NCI-H1694 treated with DMSO at 0.1 percent for 48 hours (cell line): ENCODE measurements at regions not wholly inside any gene's neighbourhood (a gene's known extent, or its start where the extent isn't known, plus 50 kb on each side); places are given as distances from the start of the nearest gene placed in this dataset.
A peak's percentile ranks its signal among the peaks of the same experiment; 100 is the strongest.

Experiments
- DNase-seq: peaks from one replicate; lab custom pipeline; 2025; lab: John Stamatoyannopoulos, UW

DNA sequence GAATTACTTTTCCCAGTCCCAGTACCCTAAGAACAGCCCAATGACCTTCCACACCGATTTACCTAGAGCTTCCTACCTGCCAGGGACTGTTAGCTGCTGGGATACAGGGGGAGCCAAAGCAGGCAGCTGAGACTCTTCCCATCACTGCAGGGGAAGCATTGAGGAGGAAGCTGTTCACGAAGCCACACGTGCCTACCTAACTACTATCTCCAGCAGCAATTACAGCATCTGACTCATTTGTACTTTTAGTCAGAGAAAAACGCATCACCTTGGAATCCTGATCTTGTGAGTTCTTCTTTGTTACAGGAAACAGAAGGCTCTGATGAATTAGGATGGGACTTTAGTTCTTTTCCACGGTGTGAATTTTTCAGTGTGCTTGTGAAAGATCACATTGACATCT lies 113.7 kb upstream of the DHX40 start:
- no peak for DNase-seq

DNA sequence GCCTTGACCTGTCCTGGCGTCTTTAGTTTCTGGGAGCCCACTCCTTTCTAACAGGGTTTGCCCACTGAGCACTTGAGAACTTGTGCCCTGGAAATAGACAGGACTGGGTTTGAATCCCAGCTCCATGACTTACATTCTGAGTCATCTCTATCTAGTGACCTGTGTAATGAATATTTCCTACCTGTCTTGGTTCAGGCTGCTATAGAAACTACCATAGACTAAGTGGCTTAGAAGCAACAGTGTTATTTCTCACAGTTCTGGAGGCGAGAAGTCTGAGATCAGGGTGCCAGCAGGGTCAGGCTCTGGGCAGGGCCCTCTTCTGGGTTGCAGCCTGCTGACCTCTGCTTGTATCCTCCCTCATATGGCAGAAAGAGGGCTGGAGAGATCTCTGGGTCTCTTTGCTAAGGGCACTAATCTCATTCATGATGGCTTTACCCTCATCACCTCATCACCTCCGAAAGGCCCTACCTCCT lies 110.7 kb upstream of the DHX40 start:
- no peak for DNase-seq

DNA sequence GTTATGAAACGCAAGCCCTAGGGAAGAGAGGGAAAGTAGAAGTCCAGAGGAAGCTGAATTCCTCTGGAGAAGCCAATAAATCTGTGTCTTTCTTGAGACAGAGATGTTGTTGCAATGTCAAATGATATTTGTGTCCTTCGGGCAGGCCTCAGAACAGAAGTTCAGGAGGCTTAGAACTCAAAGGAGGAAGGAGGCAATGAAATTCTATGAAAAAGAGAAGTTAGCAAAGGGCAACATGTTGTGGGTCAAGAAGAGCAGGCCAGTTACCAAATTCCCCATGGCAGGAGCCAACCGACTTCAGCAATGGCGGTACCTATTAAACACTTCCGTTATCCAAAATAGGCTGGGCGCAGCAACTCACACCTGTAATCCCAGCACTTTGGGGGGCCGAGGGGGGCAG lies 109.0 kb upstream of the DHX40 start:
- DNase-seq = no peak

DNA sequence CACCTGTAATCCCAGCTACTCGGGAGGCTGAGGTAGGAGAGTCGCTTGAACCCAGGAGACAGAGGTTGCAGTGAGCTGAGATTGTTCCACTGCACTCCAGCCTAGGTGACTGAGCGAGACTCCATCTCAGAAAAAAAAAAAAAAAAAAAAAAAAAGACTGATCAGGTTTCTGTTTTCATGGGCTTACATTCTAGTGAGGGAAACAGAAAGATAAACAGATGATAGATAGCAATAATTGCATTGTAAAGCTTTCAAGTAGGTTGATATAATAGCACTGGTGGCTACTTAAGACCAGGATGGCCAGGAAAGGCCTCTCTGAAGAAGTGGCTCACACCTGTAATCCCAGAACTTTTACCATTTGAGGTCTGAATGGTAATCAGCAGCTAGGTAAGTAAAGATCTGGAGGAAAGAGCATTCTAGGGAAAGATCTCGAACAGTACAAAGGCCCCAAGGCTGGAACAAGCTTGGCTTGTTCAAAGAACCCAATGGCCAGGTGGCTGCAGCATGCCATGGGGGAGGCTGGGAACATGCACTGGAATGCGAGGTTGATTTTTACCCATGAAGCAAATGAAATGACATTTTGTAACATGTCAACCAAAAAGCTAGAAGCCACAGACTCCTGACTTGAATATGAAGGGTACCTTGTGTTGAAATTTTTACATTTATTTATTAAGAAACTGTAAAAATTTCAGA lies 108.3 kb upstream of the DHX40 start:
- DNase-seq = no peak

DNA sequence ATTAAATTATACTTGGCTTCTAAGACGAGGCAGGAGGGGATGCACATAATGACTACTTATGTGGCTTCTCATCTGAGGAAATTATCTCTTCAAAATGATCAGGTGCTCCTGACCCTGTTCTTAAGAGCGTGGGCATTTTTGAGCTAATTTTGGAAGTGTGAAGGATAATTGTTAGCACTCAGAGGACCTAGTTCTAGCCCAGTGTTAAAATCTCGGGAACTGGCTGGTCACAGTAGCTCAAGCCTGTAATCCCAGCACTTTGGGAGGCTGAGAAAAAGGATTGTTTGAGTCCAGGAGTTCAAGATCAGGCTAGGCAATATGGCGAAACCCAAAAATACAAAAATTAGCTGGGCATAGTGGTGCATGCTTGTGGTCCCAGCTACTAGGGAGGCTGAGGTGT lies 103.0 kb upstream of the DHX40 start:
- no peak for DNase-seq

DNA sequence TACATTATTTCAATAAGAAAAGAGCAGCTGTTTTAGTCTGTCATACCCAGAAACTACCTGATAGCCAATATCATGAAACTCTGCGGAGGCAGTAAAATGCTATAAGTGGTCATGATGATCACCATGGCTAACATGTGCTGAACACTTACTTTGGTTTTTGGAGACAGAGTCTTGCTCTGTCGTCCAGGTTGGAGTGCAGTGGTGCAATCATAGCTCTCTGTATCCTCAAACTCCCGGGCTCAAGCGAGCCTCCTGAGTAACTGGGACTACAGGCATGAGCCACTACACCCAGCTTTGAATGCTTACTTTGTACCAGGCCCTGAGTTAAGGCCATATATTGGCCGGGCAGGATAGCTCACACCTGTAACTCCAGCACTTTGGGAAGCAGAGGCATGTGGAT lies 101.2 kb upstream of the DHX40 start:
- no peak for DNase-seq

DNA sequence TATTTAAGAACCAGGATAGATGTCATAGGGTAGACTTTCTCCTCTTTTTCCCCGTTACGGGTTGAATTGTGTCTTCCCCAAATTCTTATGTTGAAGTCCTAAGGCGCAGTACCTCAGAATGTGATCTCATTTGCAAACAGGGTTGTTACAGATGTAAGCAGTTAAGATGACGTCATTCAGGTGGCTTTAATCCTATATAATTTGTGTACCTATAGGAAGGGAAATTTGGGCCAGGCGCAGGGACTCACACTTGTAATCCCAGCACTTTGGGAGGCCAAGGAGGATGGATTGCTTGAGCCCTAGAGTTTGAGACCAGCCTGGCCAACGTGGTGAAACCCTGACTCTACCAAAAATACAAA lies 99.5 kb upstream of the DHX40 start:
- DNase-seq = no peak

DNA sequence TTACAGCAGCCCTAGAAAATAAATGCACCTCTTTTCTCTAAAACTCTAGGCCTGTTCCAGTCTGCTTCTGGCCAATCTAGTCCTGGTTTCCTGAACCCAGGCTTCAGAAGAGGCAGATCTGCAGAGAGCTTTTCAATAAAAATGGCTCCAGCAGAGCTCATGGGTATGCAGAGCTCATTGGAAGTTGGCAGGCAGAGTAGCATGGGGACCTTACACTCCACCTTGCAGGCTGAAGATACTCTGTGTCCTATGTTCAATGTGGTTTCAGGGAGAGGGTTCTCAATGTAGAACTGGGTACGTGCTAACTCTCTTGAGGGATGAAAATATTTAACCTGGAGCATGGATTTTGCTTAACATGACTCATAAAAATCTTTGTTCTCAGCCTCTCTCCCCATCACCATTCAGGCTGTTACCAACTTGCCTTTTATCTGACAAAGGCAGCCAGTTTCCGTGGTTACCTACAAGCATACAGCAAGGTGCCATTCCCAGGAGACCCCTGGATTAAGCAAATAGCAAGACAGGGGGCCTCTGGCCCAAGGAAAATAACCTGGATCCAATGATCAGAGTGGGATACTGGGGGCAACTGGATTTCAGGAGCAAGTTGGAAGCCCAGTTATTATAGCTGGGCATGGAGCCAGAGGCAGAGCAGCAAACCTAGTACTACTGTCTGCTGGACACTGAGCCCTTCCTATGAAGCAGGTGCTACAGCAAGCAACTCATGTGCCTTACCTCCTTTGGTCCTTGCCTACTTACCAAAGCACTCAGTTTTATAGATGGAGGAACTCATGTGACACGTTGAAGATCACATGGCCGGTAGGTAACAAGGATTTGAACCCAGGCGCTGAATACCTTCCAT lies 98.2 kb upstream of the DHX40 start:
- no peak for DNase-seq

DNA sequence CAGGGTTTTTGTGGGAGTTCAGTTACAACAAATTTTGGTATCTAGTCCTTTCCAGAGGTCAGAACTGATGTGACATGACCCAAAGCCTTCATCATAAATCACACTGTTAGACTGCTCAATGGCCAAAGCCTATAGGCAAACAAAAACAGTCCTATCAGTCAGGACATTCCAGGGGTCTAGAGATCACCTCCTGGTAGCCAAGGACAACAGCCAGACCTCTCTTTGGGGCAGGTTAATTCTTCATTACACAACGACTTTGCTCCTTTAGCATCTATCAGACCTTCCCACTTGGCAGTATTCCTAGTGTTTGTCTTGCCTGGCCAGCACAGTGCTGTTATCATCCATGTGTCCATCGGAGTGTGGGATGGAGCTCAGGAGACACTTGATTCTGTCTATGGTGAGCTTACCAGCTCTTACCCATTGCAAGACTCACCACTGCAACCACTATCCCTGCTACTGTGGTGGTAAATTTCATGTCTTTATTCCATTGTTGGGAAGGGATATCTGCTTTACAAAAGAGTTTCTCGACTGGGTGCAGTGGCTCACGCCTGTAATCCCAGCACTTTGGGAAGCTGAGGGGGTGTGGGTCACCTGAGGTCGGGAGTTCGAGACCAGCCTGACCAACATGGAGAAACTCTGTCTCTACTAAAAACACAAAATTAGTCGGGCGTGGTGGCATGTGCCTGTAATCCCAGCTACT lies 95.5 kb upstream of the DHX40 start:
- DNase-seq = no peak

DNA sequence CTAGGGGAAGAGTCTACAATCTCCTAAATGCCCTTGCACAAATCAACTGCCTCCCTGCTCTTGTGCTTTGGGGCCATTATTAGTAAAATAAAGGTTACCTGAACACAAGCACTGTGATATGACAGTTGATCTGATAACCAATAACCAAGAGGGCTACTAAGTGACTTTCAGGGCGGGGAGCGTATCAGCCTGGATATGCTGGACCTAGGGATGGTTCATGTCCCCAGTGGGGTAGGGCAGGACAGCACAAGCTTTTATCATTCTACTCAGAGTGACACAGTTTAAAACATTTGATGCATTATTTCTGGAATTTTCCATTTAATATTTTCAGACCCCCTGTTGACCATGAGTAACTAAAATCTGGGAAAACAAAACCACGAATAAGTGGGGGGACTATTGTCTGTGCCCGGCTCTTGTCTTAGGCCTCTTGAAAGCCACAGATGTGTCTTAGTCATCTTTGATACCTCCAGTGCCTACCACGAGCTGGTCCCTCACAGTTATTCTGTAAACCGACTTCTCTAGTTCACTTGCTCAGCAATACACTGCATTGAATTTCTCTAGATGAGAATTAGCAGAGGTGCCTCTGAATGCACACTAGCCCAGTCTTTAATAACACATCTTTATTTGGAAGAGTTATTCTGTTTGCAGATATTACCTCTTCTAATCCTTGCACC lies 94.6 kb upstream of the DHX40 start:
- DNase-seq = no peak

DNA sequence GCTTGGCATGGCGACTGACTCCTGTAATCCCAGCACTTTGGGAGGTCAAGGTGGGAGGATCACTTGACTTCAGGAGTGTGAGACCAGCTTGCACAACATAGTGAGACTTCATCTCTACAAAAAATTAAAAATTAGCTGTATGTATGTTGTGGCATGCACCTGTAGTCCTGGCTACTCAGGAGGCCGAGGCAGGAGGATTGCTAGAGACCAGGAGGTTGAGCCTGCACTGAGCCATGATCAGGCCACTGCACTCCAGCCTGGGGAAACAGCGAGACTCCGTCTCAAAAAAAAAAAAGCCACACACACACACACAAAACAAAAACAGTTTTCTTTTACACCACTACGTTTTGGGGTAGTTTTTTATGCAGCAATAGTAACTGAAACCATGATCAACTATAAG lies 89.0 kb upstream of the DHX40 start:
- no peak for DNase-seq

DNA sequence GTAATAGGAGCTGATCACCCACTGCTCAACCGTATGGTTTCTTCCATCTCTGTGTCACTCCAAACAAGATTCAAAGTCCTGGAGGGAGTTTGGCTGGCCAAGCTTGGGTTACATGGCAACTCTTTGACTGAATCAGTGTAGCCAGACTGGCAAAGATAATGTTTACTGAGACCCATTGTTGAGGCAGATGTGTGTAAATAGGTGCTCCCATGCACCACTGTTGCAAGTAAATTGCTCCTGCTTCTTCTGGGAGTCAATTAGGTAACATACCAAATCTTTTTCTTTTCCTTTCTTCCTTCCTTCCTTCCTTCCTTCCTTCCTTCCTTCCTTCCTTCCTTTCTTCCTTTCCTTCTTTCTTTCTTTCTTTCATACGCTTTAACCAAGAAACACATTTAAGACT lies 86.3 kb upstream of the DHX40 start:
- DNase-seq = no peak

DNA sequence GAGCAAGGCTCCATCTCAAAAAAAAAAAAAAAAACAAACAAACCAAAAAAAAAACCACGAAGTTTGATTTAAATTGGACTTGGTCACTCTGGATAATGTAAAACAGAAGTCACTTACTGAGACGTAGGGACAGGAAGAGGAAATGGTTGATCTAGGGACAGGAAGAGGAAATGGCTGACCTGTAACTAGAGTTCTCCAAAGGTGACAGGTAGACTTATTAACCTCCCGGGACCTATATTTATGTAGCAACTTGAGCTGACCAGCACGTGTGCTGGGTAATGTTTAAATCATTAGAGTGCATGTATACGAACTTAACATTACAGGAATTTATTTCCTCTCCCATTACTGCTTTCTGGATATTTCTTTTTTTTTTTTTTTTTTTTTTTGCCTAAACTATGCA lies 81.5 kb upstream of the DHX40 start:
- DNase-seq = no peak

DNA sequence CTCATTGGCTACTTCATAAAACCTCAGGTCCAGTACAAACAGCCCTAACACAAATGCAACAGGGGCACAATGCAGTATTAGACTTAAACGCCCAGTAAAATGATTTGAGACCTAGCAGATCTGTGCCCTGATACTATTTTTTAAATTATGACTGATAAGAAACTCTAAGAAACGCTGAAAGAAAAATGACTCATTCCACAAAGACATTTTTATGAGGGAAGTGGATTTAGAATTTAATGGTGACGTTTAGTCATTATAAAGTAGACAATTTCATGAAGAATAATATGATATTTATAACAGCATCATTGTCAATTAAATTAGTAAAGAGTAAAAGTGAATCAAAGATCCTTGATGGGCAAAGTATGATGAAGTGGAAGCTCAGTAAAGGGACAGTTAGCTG lies 80.4 kb upstream of the DHX40 start:
- DNase-seq = no peak

DNA sequence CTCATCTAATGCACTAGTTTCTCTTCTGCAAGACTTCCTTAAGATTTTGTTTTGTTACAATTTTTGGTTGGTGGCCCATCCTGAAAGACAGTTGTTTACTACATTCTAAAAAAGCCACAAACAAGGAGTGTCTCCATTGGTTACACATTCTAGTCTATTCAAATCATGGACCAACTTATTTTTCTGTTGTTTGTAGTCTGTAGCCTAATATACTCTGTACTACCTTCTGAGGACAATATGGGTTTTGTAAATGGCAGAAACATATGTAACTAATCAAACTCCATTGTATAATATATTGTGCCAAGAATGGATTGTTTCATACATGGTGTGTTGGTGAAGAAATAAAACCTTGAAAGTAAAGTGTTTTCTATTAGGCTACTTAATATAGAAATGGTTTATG lies 79.5 kb upstream of the DHX40 start:
- DNase-seq = no peak

DNA sequence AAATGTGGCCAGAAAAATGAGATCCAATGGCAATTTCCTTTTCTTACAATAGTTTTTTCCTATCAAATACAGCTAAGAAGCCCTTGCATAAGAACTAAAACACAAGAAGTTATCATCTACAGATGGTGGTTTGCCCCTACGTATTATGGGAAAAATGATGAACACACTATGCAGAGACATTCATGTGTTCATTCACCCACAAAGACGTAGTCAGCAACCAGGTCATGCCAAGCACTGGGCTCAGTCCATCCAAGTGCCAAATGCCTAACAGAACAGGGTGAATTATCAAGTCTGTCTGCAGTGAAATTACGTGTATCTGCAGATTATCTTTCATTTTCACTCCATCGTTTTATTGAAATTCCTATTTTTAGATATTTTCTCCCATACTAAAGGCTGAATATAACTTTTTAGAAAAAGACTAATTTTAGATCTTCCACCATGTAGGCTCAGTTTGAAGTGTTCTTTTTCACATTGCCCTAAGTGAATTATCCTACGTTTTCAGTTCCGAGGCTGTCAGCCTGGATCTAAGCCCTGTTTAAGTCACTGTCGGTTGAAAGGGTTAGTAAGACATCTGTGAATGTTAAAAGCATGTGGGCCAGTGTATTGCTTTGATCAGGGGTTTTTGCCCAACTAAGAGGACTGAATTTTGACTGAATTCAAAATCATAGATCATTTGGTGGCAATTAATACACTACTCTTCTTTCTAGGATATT lies 78.1 kb upstream of the DHX40 start:
- DNase-seq = peak; percentile 70

DNA sequence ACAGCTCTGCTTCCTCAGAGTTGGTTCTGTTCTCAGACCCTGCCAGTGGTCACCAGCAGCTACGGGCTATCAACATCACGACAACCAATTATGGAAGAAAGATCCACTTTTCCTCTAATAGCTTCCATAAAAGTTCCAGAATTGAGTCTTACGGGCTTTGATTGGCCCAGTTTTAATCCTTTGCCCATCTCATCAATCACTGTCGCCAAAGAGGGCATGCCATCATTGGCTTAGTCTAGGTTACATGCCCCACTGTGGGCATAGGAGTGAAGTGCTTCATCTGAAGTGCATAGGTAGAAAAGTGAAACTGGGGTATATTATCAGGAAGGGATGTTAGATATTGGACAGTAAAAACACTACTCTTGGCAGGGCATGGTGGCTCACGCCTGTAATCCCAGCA lies 76.6 kb upstream of the DHX40 start:
- DNase-seq = no peak

DNA sequence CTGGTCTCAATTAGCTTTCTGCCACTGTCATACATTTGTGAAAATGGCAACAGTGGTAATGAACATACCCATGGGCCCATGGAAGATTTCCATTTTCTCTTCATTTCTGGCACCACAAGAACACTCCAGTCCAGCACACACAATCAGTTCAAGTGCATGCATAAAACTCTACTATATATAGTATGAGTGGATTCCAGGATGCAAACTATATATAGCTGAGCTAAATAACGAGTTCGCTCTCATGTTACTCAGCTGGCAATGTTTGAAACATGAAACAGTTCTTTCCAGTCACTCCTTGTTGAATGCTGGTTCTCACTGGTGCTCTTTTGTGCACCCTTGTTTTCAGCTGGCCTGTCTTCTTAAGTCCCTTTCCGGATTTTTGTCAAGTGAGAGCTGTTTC lies 75.2 kb upstream of the DHX40 start:
- no peak for DNase-seq

DNA sequence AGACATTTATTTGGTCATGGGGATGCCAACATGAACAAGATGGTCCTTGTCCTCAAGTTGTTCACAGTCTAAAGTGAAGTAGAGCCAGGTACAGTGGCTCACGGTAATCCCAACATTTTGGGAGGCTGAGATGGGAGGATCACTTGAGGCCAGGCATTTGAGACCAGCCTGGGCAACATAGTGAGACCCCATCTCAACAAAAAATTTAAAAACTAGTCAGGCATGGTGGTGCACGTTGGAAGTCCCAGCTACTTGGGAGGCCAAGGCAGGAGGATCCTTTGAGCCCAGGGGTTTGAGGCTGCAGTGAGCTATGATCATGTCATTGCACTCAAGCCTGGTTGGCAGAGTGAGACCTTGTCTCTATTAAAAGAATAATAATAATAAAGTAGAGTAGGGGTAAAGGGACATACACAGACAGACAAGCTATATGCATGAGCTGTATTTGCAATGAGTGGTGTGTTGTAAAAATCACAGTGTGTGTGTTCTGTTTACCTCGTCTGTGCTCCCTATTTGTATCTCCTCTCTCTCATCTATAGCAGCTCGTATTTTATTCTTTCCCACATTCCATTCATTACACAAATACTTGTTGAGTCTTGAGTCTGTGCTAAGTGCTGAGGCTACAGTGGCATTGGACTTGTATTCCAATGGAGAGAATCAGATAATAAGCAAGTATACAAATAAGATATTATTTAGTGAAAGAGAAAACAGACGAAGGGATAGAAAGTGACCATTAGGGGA lies 73.9 kb upstream of the DHX40 start:
- no peak for DNase-seq

DNA sequence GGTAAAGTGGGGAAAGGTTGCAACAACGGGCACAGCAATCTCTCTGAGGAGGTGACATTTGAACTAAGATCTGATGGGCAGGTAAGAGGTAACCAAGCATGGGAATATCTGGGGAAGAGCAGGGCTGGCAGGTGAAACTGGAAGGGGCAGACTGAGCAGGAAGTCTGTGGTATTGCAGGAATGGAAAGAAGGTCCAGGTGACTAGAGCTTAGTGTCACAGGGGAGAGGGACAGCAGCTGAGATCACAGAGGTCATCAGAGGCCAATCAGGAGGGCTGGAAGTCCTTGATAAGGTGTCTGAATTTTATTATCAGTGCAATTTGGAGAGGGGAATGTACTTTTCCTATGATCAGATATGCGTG lies 73.3 kb upstream of the DHX40 start:
- DNase-seq = no peak

DNA sequence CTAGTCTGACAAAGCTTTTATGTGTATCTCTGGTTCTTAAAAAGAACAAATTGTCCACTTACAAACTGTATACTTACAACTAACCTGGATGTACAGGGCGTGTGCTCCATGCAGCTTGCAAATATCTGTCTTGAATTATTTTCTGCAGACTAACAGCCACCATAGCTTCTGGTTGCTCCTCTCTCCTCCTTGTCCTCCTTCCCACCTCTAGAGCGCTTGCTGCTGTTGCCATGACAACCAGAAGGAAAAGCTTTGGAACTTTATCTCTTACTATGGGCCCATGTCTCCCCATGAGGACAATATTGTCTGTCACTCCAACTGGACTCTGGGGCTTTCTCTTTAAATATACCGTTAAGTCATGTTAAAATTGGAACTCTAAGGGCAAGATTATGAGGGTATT lies 71.5 kb upstream of the DHX40 start:
- DNase-seq = no peak
